Keratinocyte (primary cell): ENCODE measurements at regions not wholly inside any gene's neighbourhood (a gene's known extent, or its start where the extent isn't known, plus 50 kb on each side); places are given as distances from the start of the nearest gene placed in this dataset.

ENCODE experiments used
- EZH2 ChIP-seq: IDR thresholded peaks from one replicate; pipeline ENCODE4 v1.6.1; 2012; ENCODE audit warnings: inconsistent platforms, mild to moderate bottlenecking, low read length, moderate library complexity
- TF ChIP-seq, protein P1 (sequence below), 3 experiments: IDR thresholded peaks in 1 of 3; conservative IDR thresholded peaks in 1 of 3; optimal IDR thresholded peaks in 1 of 3; 2 replicates in 2 of 3; 3 replicates in 1 of 3; pipeline versions ENCODE3 to v1.5.1; 2011; ENCODE audit warnings: low read length in 3 of 3, mild to moderate bottlenecking in 3 of 3, moderate library complexity in 2 of 3, control low read depth in 1 of 3, inconsistent platforms in 1 of 3; ENCODE audit not compliant: insufficient read depth in 2 of 3; ENCODE audit errors: extremely low read depth in 1 of 3

DNA sequence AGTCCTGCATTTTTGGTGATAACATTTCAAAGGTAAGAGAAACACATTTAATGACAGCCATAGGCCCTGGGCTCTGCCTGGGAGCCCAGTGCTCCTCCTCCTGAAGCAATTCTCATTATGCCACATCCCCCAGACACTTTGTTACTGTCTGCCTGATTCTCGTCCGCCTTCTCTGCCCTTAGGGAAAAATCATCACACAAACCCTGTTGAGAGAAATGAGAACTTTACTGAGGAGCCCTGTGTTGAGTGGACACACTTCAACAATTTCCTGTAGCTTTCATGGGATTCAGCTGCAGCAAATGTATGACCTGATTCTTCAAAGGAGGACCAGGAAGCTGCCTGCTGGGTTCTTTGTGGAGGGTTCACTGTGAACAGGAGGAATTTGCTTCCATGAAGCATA lies 566.5 kb upstream of the FRG1 start:
- TF ChIP-seq, protein P1, sequence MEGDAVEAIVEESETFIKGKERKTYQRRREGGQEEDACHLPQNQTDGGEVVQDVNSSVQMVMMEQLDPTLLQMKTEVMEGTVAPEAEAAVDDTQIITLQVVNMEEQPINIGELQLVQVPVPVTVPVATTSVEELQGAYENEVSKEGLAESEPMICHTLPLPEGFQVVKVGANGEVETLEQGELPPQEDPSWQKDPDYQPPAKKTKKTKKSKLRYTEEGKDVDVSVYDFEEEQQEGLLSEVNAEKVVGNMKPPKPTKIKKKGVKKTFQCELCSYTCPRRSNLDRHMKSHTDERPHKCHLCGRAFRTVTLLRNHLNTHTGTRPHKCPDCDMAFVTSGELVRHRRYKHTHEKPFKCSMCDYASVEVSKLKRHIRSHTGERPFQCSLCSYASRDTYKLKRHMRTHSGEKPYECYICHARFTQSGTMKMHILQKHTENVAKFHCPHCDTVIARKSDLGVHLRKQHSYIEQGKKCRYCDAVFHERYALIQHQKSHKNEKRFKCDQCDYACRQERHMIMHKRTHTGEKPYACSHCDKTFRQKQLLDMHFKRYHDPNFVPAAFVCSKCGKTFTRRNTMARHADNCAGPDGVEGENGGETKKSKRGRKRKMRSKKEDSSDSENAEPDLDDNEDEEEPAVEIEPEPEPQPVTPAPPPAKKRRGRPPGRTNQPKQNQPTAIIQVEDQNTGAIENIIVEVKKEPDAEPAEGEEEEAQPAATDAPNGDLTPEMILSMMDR (optimal IDR thresholded peaks at IDR 0.05 in 1 of 3, IDR thresholded peaks at IDR 0.05 in 1 of 3, conservative IDR thresholded peaks at IDR 0.05 in 1 of 3; ENCODE audit: extremely low read depth in 1 of 3, insufficient read depth in 2 of 3, low read length in 3 of 3): no peak
- no peak for TF ChIP-seq EZH2
